ENCODE measurements at regions not wholly inside any gene's neighbourhood (a gene's known extent, or its start where the extent isn't known, plus 50 kb on each side); places are given as distances from the start of the nearest gene placed in this dataset.
A peak's percentile ranks its signal among the peaks of the same experiment; 100 is the strongest.

- FAIRE-seq, result no peak
- ATAC-seq, result peak; percentile 77
Measured at GRCh38 chr4:22238742-22239141, 277.1 kb downstream of the ADGRA3 start.

More at GRCh38 chr4:22238742-22239141, 277.1 kb downstream of the ADGRA3 start:
- H2AFZ ChIP-seq (ENCODE audit: low read length), result no peak overlapping the region
- peak overlapping the region in 1 of 3 experiments; percentile 9; a peak in 1 of 6 replicates for H3K4me3 ChIP-seq (replicated peaks in 1 of 3; ENCODE audit: insufficient read depth in 1 of 3, low read depth in 2 of 3, low read length in 3 of 3)
- no TSS peak for BruUV-seq (replicated peaks)
- intact Hi-C loops (cut with micrococcal nuclease; ENCODE audit: unreplicated experiment) (loop anchor here (5.0 to 10.0 kb wide), 3 partner anchors 96 to 454 kb away; partner anchors contain the start of gene GBA3), in situ Hi-C loops (cut with HindIII; ENCODE audit: extremely low pct_ligation_motif_present, low pct_unique_long_range_greater_than_20kb) (no loop called here)
- no peaks in the 10 kb centered on the region; a peak in 1 of 5 replicates for H3K27me3 ChIP-seq (ENCODE audit: control insufficient read depth in 1 of 2, insufficient read depth in 2 of 2, low read length in 2 of 2)
- WGBS (ENCODE audit: low lambda C conversion rate), result 55% methylated on average over 5 of the region's 5 CpGs
- CTCF ChIA-PET (ENCODE audit: low intra/inter-chr PET ratio, low total read pairs), result interaction anchor here (1.1 kb wide), 1 partner anchor 150 kb away, joined by 3 read pairs; no protein-coding TSS in a partner anchor
- POLR2A ChIA-PET, result no interaction called here
- no peaks in the 10 kb centered on the region for H3K36me3 ChIP-seq (replicated peaks in 1 of 2; ENCODE audit: control insufficient read depth in 1 of 2, insufficient read depth in 2 of 2, low read length in 2 of 2)
- DNase-seq (ENCODE audit: low spot score), result peak; percentile 2
- peak overlapping the region; percentile 56 for H3K4me2 ChIP-seq (ENCODE audit: low read depth, low read length)
- no peaks in the 10 kb centered on the region for H3K9me3 ChIP-seq (ENCODE audit: low read length)
- H3K27ac ChIP-seq (ENCODE audit: extremely low read length, insufficient read depth, low read length), result no peak overlapping the region
- no peak overlapping the region for H3K9ac ChIP-seq (ENCODE audit: insufficient read depth, low read depth, low read length)
- H4K20me1 ChIP-seq (ENCODE audit: insufficient read depth, low read length), result no peaks in the 10 kb centered on the region
- no peak for TF ChIP-seq ZNF260 (CRISPR knock-in tag; IDR thresholded peaks at IDR 0.05; ENCODE audit: borderline replicate concordance, low read depth)
- 0 out of 2 replicates have a peak, but pooled peaks have one; percentile 23 for TF ChIP-seq CBX5 (CRISPR knock-in tag; IDR thresholded peaks at IDR 0.05; ENCODE audit: borderline replicate concordance)
- peak; percentile 36; the same call in 1 of the 2 replicates for TF ChIP-seq CTCF (CRISPR knock-in tag; IDR thresholded peaks at IDR 0.05)
- peak; percentile 19; the same call in 1 of the 2 replicates for TF ChIP-seq STAG1 (CRISPR knock-in tag; IDR thresholded peaks at IDR 0.05)
- H3K4me1 ChIP-seq (ENCODE audit: insufficient read depth, low read length), result peaks cover 14% of the 10 kb centered on the region
- no peaks in the 10 kb centered on the region for H3K79me2 ChIP-seq (ENCODE audit: insufficient read depth, low read length)
